ENCODE measurements at regions not wholly inside any gene's neighbourhood (a gene's known extent, or its start where the extent isn't known, plus 50 kb on each side); places are given as distances from the start of the nearest gene placed in this dataset.
A peak's percentile ranks its signal among the peaks of the same experiment; 100 is the strongest.

DNA sequence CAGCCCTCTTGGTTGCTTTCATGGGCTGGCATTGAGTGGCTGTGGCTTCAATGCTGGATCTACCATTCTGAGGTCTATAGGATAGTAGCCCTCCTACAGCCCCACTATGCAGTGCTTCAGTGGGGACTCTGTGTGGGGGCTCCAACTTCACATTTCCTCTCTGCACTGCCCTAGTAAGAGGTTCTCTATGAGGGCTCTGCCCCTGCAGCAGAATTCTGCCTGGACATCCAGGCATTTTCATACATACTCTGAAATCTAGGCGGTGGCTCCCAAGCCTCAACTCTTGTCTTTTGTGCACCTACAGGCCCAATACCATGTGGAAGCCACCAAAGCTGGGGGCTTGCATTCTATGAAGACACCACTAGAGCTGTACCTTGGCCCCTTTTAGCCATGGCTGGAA lies 195.8 kb downstream of the IGSF11 start:
- Histone ChIP-seq H2AFZ (ENCODE audit: low read length) (no peak overlapping the region), H3K79me2 (ENCODE audit: low read length) (no peaks in the 10 kb centered on the region), H3K4me1 (ENCODE audit: low read length) (no peaks in the 10 kb centered on the region), H3K27me3 (replicated peaks; ENCODE audit: insufficient read depth, low read length) (no peaks in the 10 kb centered on the region), H4K20me1 (ENCODE audit: insufficient read depth, low read length) (no peaks in the 10 kb centered on the region), H3K4me3 (ENCODE audit: low read length) (no peak overlapping the region), H3K9me3 (replicated peaks; ENCODE audit: insufficient read depth, low read length) (no peaks in the 10 kb centered on the region), H3K9me2 (replicated peaks; ENCODE audit: insufficient read depth, low read length) (no peaks in the 10 kb centered on the region), H3F3A (ENCODE audit: insufficient read depth, low read length) (peaks cover 4% of the 10 kb centered on the region; the same call in 1 of the 2 replicates), H3K27ac (ENCODE audit: low read length) (no peak overlapping the region), H3K9ac (ENCODE audit: low read length) (no peak overlapping the region), H3K4me2 (ENCODE audit: low read depth, low read length) (no peak overlapping the region), H3K36me3 (replicated peaks; ENCODE audit: insufficient read depth, low read length) (no peaks in the 10 kb centered on the region)
- TF ChIP-seq EZH2phosphoT487 (IDR thresholded peaks at IDR 0.05; ENCODE audit: low read length) (no peak), EZH2 (optimal IDR thresholded peaks at IDR 0.05; ENCODE audit: low read depth, low read length) (no peak), CTCF (IDR thresholded peaks at IDR 0.05; ENCODE audit: low read length) (no peak)
- no peak for DNase-seq

GRCh38 chr3:118842147-118842863 lies 192.3 kb downstream of the IGSF11 start:
- no peaks in the 10 kb centered on the region for H3K9me2 ChIP-seq (replicated peaks; ENCODE audit: insufficient read depth, low read length)
- no peaks in the 10 kb centered on the region for H3K27me3 ChIP-seq (replicated peaks; ENCODE audit: insufficient read depth, low read length)
- no peak overlapping the region for H2AFZ ChIP-seq (ENCODE audit: low read length)
- H3K4me1 ChIP-seq (ENCODE audit: low read length) = no peaks in the 10 kb centered on the region
- peak overlapping the region; percentile 16; the same call in 1 of the 2 replicates for H3K4me2 ChIP-seq (ENCODE audit: low read depth, low read length)
- no peak for TF ChIP-seq CTCF (IDR thresholded peaks at IDR 0.05; ENCODE audit: low read length)
- no peak for TF ChIP-seq EZH2phosphoT487 (IDR thresholded peaks at IDR 0.05; ENCODE audit: low read length)
- TF ChIP-seq EZH2 (optimal IDR thresholded peaks at IDR 0.05; ENCODE audit: low read depth, low read length) = no peak
- H3K9ac ChIP-seq (ENCODE audit: low read length) = no peak overlapping the region
- H3K4me3 ChIP-seq (ENCODE audit: low read length) = peak overlapping the region; percentile 11; the same call in 1 of the 2 replicates
- no peak overlapping the region for H3K27ac ChIP-seq (ENCODE audit: low read length)
- H3K79me2 ChIP-seq (ENCODE audit: low read length) = no peaks in the 10 kb centered on the region
- H4K20me1 ChIP-seq (ENCODE audit: insufficient read depth, low read length) = no peaks in the 10 kb centered on the region
- H3F3A ChIP-seq (ENCODE audit: insufficient read depth, low read length) = peaks cover 4% of the 10 kb centered on the region; the same call in 1 of the 2 replicates
- DNase-seq = peak; percentile 71
- no peaks in the 10 kb centered on the region for H3K36me3 ChIP-seq (replicated peaks; ENCODE audit: insufficient read depth, low read length)
- no peaks in the 10 kb centered on the region for H3K9me3 ChIP-seq (replicated peaks; ENCODE audit: insufficient read depth, low read length)

GRCh38 chr3:118846176-118846575 lies 188.5 kb downstream of the IGSF11 start:
- H3K9me2 ChIP-seq (replicated peaks; ENCODE audit: insufficient read depth, low read length) = no peaks in the 10 kb centered on the region
- no peaks in the 10 kb centered on the region for H3K36me3 ChIP-seq (replicated peaks; ENCODE audit: insufficient read depth, low read length)
- no peak overlapping the region for H3K9ac ChIP-seq (ENCODE audit: low read length)
- no peaks in the 10 kb centered on the region for H3K79me2 ChIP-seq (ENCODE audit: low read length)
- no peak overlapping the region for H3K27ac ChIP-seq (ENCODE audit: low read length)
- H3K9me3 ChIP-seq (replicated peaks; ENCODE audit: insufficient read depth, low read length) = no peaks in the 10 kb centered on the region
- H3K27me3 ChIP-seq (replicated peaks; ENCODE audit: insufficient read depth, low read length) = no peaks in the 10 kb centered on the region
- peaks cover 4% of the 10 kb centered on the region; the same call in 1 of the 2 replicates for H3F3A ChIP-seq (ENCODE audit: insufficient read depth, low read length)
- no peaks in the 10 kb centered on the region for H3K4me1 ChIP-seq (ENCODE audit: low read length)
- no peaks in the 10 kb centered on the region for H4K20me1 ChIP-seq (ENCODE audit: insufficient read depth, low read length)
- H3K4me3 ChIP-seq (ENCODE audit: low read length) = no peak overlapping the region
- no peak overlapping the region for H2AFZ ChIP-seq (ENCODE audit: low read length)
- DNase-seq = no peak
- TF ChIP-seq EZH2phosphoT487 (IDR thresholded peaks at IDR 0.05; ENCODE audit: low read length) (no peak), CTCF (IDR thresholded peaks at IDR 0.05; ENCODE audit: low read length) (no peak), EZH2 (optimal IDR thresholded peaks at IDR 0.05; ENCODE audit: low read depth, low read length) (no peak)
- H3K4me2 ChIP-seq (ENCODE audit: low read depth, low read length) = no peak overlapping the region

Data from MM.1S (cell line).